MG63 (cell line): ENCODE measurements at regions not wholly inside any gene's neighbourhood (a gene's known extent, or its start where the extent isn't known, plus 50 kb on each side); places are given as distances from the start of the nearest gene placed in this dataset.

Source experiments
- DNase-seq: peaks from one replicate; pipeline ENCODE4 v3.0.0-alpha.2; 2020
- H3K27me3 ChIP-seq: fragments of 250-450 bp; sonication (Bioruptor Pico); 2 replicates; pipeline ENCODE4 v1.5.1; 2020; ENCODE audit warnings: mild to moderate bottlenecking, moderate library complexity
- H3K36me3 ChIP-seq: fragments of 250-450 bp; sonication (Bioruptor Pico); 2 replicates; pipeline ENCODE4 v1.5.1; 2020; ENCODE audit warnings: mild to moderate bottlenecking, moderate library complexity
- H3K4me3 ChIP-seq: fragments of 250-450 bp; sonication (Bioruptor Pico); 2 replicates; pipeline ENCODE4 v1.5.1; 2020; ENCODE audit warnings: mild to moderate bottlenecking, moderate library complexity
- H3K9me3 ChIP-seq: fragments of 250-450 bp; sonication (Bioruptor Pico); 2 replicates; pipeline ENCODE4 v1.5.1; 2020; ENCODE audit warnings: mild to moderate bottlenecking, moderate library complexity

DNA sequence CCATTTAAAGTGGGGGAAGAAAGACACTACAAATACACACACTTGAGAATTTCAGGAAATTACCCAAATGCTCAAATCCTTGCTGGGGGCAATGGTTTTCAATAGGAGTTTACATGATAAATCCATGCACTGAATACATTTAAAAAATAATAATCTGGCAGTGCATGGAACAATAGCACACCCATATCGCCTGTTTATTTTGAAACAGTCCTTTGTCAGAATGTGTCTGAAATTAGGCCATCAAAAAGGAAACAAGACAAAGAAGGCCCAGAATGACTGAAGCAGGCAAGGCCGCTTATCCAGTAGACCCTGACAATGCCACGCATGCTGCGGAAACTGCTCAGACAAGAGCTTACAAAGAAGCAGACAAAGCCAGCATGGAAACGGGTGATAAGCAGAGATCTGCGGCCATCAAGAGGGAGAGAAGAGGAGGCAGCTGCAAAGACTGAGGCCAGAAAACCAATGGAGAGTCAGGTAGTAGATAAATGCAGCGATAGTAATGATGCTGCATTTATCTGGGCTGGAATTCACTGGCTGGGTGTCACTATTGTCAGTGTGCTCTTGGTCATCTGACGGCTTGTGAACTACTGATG, 211.9 kb upstream of the CNR1 start:
- H3K27me3 ChIP-seq: no peaks in the 10 kb centered on the region

GRCh38 chr6:88376768-88377387, 210.7 kb upstream of the CNR1 start:
- no peak for DNase-seq
- Histone ChIP-seq H3K9me3 (no peaks in the 10 kb centered on the region), H3K27me3 (no peaks in the 10 kb centered on the region), H3K4me3 (no peak overlapping the region), H3K36me3 (no peaks in the 10 kb centered on the region)

More for the DNA sequence above, 211.9 kb upstream of the CNR1 start:
- DNase-seq: no peak
- no peaks in the 10 kb centered on the region for H3K36me3 ChIP-seq
- no peak overlapping the region for H3K4me3 ChIP-seq
- no peaks in the 10 kb centered on the region for H3K9me3 ChIP-seq

- no peaks in the 10 kb centered on the region for H3K27me3 ChIP-seq
- no peaks in the 10 kb centered on the region for H3K36me3 ChIP-seq
- H3K9me3 ChIP-seq: no peaks in the 10 kb centered on the region
- DNase-seq: no peak
- H3K4me3 ChIP-seq: no peak overlapping the region
These were observed 210.1 kb upstream of the CNR1 start for GRCh38 chr6:88376197-88376596.

GRCh38 chr6:88374553-88374952, 208.4 kb upstream of the CNR1 start:
- no peak for DNase-seq
- Histone ChIP-seq H3K9me3 (no peaks in the 10 kb centered on the region), H3K27me3 (no peaks in the 10 kb centered on the region)

DNA sequence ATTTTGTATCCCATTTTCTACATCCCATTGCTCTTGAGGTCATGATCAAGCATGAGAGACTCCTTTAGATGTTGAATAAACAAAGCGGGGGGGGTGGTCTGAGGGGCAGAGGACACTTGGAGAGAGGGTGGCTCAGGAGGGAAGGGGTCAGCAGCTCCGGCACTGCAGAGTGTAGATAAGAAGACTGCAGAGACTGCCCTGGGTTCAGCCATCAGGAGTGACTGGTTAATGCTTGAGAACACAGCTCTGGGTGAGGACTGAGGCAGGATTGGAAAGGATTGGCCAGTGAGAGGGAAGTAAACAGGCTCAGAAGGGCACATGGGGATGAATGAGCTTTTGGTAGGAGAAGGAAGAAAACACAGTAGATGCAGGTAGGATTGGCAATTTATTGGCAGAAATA, 205.3 kb upstream of the CNR1 start:
- Histone ChIP-seq H3K9me3 (no peaks in the 10 kb centered on the region), H3K36me3 (no peaks in the 10 kb centered on the region), H3K4me3 (no peak overlapping the region), H3K27me3 (no peaks in the 10 kb centered on the region)
- DNase-seq: no peak

More at GRCh38 chr6:88374553-88374952, 208.4 kb upstream of the CNR1 start:
- no peak overlapping the region for H3K4me3 ChIP-seq
- H3K36me3 ChIP-seq: no peaks in the 10 kb centered on the region

DNA sequence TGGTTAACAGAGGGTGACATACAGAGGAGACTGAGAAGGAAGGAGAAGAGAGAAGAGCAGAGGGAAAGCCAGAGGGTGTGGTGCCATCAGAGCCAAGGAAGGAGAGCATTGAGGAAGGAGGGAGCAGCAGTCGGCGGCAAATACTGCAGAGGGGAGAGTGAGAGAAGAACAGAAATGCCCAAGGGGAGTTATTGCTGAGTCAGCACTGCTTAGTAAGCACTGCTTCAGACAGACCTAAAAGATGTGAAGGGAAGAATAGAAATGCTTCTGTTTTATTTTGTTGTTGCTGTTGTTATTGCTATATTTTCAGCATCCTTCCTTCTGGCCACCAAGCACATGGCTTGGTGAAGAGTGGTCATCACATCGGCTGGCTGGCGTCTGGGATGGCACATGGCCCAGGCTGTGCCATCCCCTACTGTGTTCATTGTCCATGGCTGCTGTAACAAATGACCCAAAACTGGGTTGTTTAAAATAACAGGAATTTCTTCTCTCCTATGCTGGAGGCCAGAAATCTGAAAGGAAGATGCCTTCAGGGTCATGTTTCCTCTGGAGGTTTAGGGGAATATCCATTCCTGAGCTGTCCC, 204.1 kb upstream of the CNR1 start:
- DNase-seq: no peak
- Histone ChIP-seq H3K9me3 (no peaks in the 10 kb centered on the region), H3K27me3 (no peaks in the 10 kb centered on the region), H3K36me3 (no peaks in the 10 kb centered on the region), H3K4me3 (no peak overlapping the region)

- no peaks in the 10 kb centered on the region for H3K27me3 ChIP-seq
- H3K36me3 ChIP-seq: no peaks in the 10 kb centered on the region
- no peaks in the 10 kb centered on the region for H3K9me3 ChIP-seq
- no peak for DNase-seq
- no peak overlapping the region for H3K4me3 ChIP-seq
These were observed 203.1 kb upstream of the CNR1 start for GRCh38 chr6:88369262-88369661.

- H3K27me3 ChIP-seq: no peaks in the 10 kb centered on the region
- no peaks in the 10 kb centered on the region for H3K9me3 ChIP-seq
- DNase-seq: no peak
- no peak overlapping the region for H3K4me3 ChIP-seq
- H3K36me3 ChIP-seq: no peaks in the 10 kb centered on the region
These were observed 202.1 kb upstream of the CNR1 start for GRCh38 chr6:88368071-88368787.

DNA sequence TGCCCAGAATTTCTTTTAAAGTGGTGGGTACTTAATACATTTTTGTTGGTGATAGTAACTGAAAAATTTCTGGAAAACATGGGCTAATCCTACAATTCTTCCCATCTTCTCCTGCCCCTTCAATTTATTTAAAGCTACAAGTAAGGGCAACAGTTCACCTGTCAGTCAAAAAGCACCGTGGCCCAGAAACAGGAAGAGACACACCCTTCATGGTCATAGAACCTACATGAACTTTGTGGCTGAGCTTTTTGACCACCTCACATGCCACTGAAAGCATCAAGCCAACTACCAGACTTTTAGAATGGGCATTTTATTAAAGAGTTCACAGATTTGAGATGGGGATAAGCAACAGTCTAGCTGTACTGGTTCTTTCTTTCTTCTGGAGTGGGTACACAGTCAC, 201.1 kb upstream of the CNR1 start:
- Histone ChIP-seq H3K9me3 (no peaks in the 10 kb centered on the region), H3K36me3 (no peaks in the 10 kb centered on the region), H3K4me3 (no peak overlapping the region), H3K27me3 (no peaks in the 10 kb centered on the region)
- no peak for DNase-seq

DNA sequence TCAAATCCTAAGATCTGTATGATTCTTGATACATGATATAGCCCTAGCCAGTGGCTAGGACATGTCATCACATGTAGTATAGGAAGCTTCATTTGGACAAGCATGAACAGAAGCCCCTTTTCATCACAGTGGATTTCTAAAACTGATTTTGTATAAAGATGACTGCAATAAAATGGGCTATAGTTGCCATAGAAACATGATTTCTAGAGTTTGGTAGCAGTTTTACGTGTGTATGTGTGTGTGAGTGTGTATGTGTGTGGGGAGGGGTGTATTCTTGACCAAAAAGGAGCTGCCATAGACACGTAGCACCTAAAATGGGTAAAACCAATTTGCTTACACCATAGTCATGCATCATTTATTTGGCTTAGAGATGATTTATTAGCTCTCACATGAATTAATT, 200.5 kb upstream of the CNR1 start:
- H3K9me3 ChIP-seq: no peaks in the 10 kb centered on the region
- H3K4me3 ChIP-seq: no peak overlapping the region
- no peaks in the 10 kb centered on the region for H3K27me3 ChIP-seq
- no peaks in the 10 kb centered on the region for H3K36me3 ChIP-seq
- no peak for DNase-seq

DNA sequence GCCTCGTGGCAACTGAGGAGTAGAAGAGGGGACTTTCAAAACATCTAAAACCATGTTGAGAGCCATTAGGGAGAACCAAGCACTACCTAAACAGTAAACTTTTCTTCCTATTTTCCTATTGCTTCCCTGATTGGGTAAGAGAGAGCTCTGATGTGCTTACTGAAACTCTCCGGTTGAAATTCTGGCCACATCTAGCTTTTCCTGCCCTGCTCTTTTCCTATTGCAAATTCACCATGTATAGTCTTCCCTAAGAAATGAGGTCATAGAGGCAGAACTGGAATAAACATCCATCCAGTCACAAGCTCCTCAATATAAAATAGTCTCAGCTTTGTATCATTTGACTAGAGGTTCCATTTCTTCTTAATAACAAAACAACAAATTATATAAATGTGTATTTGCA, 199.5 kb upstream of the CNR1 start:
- Histone ChIP-seq H3K9me3 (no peaks in the 10 kb centered on the region), H3K27me3 (no peaks in the 10 kb centered on the region), H3K36me3 (no peaks in the 10 kb centered on the region), H3K4me3 (no peak overlapping the region)
- DNase-seq: no peak

- H3K9me3 ChIP-seq: no peaks in the 10 kb centered on the region
- H3K4me3 ChIP-seq: no peak overlapping the region
- H3K36me3 ChIP-seq: no peaks in the 10 kb centered on the region
- DNase-seq: no peak
- H3K27me3 ChIP-seq: no peaks in the 10 kb centered on the region
These were observed 199.1 kb upstream of the CNR1 start for GRCh38 chr6:88365230-88365629.

DNA sequence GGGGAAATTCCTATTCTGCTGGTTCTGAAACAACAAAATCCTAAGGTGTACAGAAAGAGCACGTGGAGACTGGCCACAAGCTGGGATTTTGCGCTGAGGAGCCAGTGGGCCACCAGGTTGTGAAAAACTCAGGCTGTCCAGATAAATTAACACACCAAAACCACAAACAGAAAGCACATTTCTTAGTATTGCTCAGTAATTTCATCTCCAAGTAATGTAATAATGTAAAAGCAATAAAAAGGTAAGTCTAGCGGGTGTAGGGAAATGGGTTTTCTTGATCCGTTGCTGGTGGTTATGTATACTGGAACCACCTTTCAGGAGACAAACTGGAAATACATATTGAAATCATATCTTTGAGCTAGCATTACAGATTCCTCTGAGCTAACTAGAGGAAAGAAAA, 195.6 kb upstream of the CNR1 start:
- H3K9me3 ChIP-seq: no peaks in the 10 kb centered on the region
- H3K4me3 ChIP-seq: no peak overlapping the region
- no peaks in the 10 kb centered on the region for H3K36me3 ChIP-seq
- no peak for DNase-seq
- H3K27me3 ChIP-seq: no peaks in the 10 kb centered on the region

DNA sequence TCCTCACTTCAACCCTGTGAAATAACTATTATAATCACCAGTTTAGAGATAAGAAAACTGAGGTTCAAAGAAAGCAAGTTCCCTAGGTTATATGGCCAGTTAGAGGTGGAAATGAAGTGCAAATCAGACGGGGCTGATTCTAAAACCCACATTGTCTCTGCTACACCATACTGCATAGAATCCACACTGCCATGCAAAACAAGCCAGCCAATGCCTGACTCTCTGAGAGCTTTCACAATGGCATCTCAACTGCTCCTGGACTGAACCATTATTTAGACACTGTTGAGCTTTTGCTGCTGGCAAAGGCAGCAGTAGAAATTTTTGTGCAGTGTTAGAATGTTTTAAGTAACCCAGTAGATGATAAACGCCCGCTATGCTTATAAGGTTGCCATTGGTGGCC, 195.2 kb upstream of the CNR1 start:
- no peak overlapping the region for H3K4me3 ChIP-seq
- H3K36me3 ChIP-seq: no peaks in the 10 kb centered on the region
- H3K9me3 ChIP-seq: no peaks in the 10 kb centered on the region
- no peak for DNase-seq
- H3K27me3 ChIP-seq: no peaks in the 10 kb centered on the region

DNA sequence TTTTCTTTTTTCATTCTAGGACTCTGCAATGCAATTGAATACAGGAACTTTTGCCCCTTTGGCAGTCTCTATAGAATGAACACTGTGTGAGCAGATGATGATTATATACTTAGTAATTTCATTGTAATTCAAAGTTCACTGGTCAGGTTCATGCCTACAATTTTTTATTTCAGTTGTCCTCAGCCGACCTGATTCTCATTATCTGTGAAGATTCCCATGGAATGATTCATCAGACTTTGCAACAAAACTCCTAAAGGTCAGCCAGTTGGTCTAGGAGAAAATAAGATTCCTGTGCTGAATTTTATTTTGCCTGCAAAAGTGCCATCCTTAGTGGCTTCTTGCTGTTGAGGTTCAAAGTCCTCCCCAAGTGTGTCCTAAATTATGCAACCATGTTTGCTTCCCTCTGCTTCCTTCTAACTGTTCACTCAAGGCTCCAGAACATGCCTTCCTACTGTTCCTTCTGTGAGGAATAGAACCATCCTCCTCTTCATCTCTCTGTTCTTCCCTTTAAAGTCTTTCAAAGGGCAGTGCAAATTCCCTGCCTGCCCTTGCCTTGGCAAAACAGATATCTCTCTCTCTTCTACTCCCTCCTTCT, 194.2 kb upstream of the CNR1 start:
- H3K4me3 ChIP-seq: no peak overlapping the region
- H3K27me3 ChIP-seq: no peaks in the 10 kb centered on the region
- no peaks in the 10 kb centered on the region for H3K9me3 ChIP-seq
- no peaks in the 10 kb centered on the region for H3K36me3 ChIP-seq
- no peak for DNase-seq

DNA sequence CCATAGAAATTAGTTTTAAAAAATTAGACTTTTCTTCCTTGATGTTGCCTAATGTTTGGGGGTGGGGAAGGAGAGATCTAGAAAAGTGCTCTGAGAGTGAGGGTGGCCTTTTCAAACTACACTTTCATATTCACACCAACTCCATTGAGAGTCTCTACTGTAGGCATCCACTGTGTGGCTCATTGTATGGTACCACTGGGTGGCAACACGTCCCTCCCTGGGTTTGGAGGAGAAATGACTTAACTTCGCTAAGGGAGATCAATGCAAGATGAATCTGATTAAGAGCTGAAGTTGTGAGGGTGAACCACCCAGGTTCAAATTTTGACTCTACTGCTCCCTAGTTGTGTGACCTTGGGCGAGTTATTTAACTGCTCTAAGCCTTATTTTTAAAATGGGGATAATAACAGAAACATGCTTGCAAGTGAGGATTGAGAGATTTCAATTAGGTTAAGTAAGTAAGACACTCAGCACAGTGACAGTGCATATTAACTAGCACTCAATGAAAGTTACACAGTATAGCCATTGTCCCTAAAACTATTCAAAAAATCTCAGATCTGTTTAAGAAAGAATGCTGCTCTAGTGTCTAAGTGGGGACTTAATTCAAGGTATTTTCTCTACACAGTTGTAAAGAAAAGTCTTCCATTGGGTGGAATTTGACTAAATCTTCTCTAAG, 193.5 kb upstream of the CNR1 start:
- H3K9me3 ChIP-seq: no peaks in the 10 kb centered on the region
- no peak for DNase-seq
- H3K4me3 ChIP-seq: no peak overlapping the region
- H3K27me3 ChIP-seq: no peaks in the 10 kb centered on the region
- no peaks in the 10 kb centered on the region for H3K36me3 ChIP-seq

GRCh38 chr6:88358846-88359245, 192.7 kb upstream of the CNR1 start:
- DNase-seq: no peak
- no peaks in the 10 kb centered on the region for H3K36me3 ChIP-seq
- no peak overlapping the region for H3K4me3 ChIP-seq
- H3K27me3 ChIP-seq: no peaks in the 10 kb centered on the region
- H3K9me3 ChIP-seq: no peaks in the 10 kb centered on the region
